Ascending aorta (tissue), 2 donors: ENCODE measurements at regions not wholly inside any gene's neighbourhood (a gene's known extent, or its start where the extent isn't known, plus 50 kb on each side); places are given as distances from the start of the nearest gene placed in this dataset.

Experiments
- DNase-seq, 2 donors: peaks; one replicate each; pipeline ENCODE4 v3.0.0-alpha.2; 2019; ENCODE audit warnings: low spot score in 2 of 2
- H3K27ac ChIP-seq, 2 donors: fragments of 200-600 bp; sonication (generic); one replicate each; pipeline ENCODE4 v1.5.1; 2016 to 2017; ENCODE audit warnings: mild to moderate bottlenecking in 1 of 2
- H3K27me3 ChIP-seq: fragments of 200-600 bp; sonication (generic); one replicate; pipeline ENCODE4 v1.5.1; 2017
- H3K36me3 ChIP-seq, 2 donors: fragments of 200-600 bp; sonication (generic); one replicate each; pipeline ENCODE4 v1.5.1; 2016
- H3K4me1 ChIP-seq, 2 donors: fragments of 200-600 bp; sonication (generic); one replicate each; pipeline ENCODE4 v1.5.1; 2016 to 2017; ENCODE audit warnings: mild to moderate bottlenecking in 1 of 2
- H3K4me3 ChIP-seq, 2 donors: fragments of 200-600 bp; sonication (generic); one replicate each; pipeline ENCODE4 v1.5.1; 2016 to 2017; ENCODE audit warnings: mild to moderate bottlenecking in 1 of 2
- H3K9me3 ChIP-seq, 2 donors: fragments of 200-600 bp; sonication (generic); one replicate each; pipeline ENCODE4 v1.5.1; 2016
- intact Hi-C: fragments of 100-400 bp; cut with DNase I; formaldehyde crosslinking; loops from one replicate; pipeline ENCODE4 v1.15.1; 2023
- TF ChIP-seq, protein P1 (sequence below), 3 experiments: fragments of 200-600 bp in 2 of 3; fragments of 450-650 bp in 1 of 3; sonication (generic) in 2 of 3; IDR thresholded peaks; one replicate each; pipeline ENCODE4 v1.5.1; 2016 to 2019; ENCODE audit warnings: antibody characterized with exemption in 3 of 3, mild to moderate bottlenecking in 1 of 3, moderate library complexity in 1 of 3

DNA sequence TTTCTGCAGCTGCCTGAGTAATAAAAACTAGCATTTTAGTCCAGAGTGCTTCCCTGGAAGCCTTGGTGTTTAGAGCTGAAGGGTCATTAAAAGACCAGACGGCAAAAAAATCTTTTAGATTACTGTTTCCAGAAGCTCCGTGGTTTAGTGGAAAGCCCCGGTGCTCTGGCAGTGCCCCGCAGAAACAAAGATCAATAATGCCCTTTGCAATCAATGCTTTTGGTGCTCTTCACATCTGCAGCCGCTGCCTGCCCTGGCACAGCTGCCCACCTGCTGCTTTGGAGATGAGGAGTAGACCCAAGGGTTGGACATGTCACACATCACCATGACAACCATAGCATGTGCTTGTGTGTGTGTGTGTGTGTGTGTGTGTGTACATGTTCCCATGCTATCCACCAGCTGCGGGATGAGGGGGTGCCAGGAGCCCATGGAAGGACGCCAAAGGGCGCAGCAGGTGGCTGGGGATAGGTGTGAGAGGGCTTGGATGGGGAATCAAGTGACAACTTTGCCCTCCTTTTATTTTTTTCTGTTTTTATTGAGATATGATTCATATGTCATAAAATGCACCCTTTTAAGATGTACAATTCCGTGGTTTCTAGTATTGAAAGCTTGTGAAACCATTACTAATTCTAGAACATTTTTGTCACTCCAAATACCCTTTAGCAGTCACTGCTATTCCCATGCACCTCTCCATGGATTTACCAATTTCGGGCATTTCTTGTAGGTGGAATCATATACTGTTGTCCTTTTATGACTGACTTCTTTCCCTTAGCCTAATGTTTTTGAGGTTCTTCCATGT, 75.7 kb upstream of the KLHL25 start:
- intact Hi-C loops = no loop called here

DNA sequence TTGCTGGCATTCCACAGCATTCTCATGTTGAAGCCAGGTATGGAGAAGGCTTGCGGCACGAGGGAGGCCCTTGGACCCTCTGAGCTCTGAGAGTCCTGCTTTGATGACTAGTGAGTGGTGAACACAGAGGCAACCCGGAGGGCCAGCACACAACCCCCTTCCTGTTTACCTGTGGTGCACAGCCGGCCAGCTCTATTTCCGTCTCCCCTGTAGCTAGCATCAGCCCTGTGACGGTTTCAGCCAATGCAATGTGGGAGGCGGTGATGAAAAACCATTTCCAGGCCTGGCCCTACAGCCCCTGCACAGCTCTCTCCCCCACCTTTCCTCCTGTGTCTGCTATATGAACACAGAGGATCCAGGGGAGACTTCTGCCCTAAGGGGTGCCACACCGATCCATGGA, 76.8 kb upstream of the KLHL25 start:
- intact Hi-C loops = no loop called here
- TF ChIP-seq, protein P1, sequence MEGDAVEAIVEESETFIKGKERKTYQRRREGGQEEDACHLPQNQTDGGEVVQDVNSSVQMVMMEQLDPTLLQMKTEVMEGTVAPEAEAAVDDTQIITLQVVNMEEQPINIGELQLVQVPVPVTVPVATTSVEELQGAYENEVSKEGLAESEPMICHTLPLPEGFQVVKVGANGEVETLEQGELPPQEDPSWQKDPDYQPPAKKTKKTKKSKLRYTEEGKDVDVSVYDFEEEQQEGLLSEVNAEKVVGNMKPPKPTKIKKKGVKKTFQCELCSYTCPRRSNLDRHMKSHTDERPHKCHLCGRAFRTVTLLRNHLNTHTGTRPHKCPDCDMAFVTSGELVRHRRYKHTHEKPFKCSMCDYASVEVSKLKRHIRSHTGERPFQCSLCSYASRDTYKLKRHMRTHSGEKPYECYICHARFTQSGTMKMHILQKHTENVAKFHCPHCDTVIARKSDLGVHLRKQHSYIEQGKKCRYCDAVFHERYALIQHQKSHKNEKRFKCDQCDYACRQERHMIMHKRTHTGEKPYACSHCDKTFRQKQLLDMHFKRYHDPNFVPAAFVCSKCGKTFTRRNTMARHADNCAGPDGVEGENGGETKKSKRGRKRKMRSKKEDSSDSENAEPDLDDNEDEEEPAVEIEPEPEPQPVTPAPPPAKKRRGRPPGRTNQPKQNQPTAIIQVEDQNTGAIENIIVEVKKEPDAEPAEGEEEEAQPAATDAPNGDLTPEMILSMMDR (IDR thresholded peaks at IDR 0.05) = no peak
- H3K9me3 ChIP-seq = no peaks in the 10 kb centered on the region

More for the DNA sequence above, 75.7 kb upstream of the KLHL25 start:
- Histone ChIP-seq H3K9me3 (no peaks in the 10 kb centered on the region), H3K27ac (no peak overlapping the region), H3K27me3 (no peaks in the 10 kb centered on the region), H3K4me3 (no peak overlapping the region), H3K4me1 (no peaks in the 10 kb centered on the region), H3K36me3 (no peaks in the 10 kb centered on the region)
- TF ChIP-seq, protein P1 (IDR thresholded peaks at IDR 0.05) = no peak
- DNase-seq = no peak

DNA sequence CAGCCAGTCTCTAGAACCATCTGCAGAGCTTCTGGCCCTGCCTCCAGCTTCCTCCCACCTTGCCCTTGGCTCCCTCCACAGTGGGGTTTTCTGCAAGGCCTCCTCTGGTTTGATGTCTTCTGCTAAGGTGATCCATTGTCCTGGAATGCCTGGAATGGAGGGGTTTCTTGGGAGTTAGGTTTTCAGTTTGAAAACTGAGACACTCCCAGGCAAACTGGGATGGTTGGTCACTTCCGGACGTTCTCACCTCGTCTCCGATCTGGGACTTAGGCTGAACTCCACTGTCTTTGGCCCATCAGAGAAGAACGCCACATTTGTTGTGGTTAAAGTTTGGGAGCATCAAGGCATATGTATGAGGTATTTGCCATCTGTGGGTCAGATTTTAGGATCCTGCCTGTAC, 77.4 kb upstream of the KLHL25 start:
- no peak for DNase-seq
- Histone ChIP-seq H3K27me3 (no peaks in the 10 kb centered on the region), H3K9me3 (no peaks in the 10 kb centered on the region), H3K36me3 (no peaks in the 10 kb centered on the region), H3K4me1 (no peaks in the 10 kb centered on the region), H3K4me3 (no peak overlapping the region), H3K27ac (no peak overlapping the region)
- TF ChIP-seq, protein P1 (IDR thresholded peaks at IDR 0.05) = no peak
- intact Hi-C loops = no loop called here

More for the DNA sequence above, 76.8 kb upstream of the KLHL25 start:
- Histone ChIP-seq H3K36me3 (no peaks in the 10 kb centered on the region), H3K4me3 (no peak overlapping the region), H3K4me1 (no peaks in the 10 kb centered on the region), H3K27me3 (no peaks in the 10 kb centered on the region), H3K27ac (no peak overlapping the region)
- no peak for DNase-seq

GRCh38 chr15:85874236-85874635, 79.5 kb upstream of the KLHL25 start:
- no peaks in the 10 kb centered on the region for H3K36me3 ChIP-seq
- H3K27ac ChIP-seq = no peak overlapping the region
- intact Hi-C loops = no loop called here
- no peaks in the 10 kb centered on the region for H3K4me1 ChIP-seq
- H3K27me3 ChIP-seq = no peaks in the 10 kb centered on the region
- TF ChIP-seq, protein P1 (IDR thresholded peaks at IDR 0.05) = no peak
- H3K9me3 ChIP-seq = no peaks in the 10 kb centered on the region
- no peak for DNase-seq
- H3K4me3 ChIP-seq = no peak overlapping the region

DNA sequence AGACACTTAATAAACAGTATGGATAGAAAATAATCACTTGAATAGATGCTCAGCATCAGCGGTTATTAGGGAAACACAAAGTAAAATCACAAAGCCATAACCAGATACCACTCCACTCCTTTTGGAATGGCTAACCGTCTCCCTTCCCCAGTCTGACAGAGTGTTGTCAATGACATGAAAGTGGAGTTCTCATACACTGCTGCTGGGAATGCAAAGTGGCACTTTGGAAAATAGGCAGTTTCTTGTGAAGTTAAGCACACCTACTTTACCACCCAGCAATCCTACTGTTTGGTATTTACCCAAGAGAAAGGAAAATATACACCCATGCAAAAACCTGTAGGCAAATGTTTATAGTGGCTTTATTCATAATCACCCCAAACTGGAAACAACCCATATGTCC, 81.0 kb upstream of the KLHL25 start:
- DNase-seq = no peak
- H3K4me3 ChIP-seq = no peak overlapping the region
- H3K4me1 ChIP-seq = no peaks in the 10 kb centered on the region
- no peaks in the 10 kb centered on the region for H3K36me3 ChIP-seq
- no peaks in the 10 kb centered on the region for H3K9me3 ChIP-seq
- no peaks in the 10 kb centered on the region for H3K27me3 ChIP-seq
- intact Hi-C loops = no loop called here
- H3K27ac ChIP-seq = no peak overlapping the region
- TF ChIP-seq, protein P1 (IDR thresholded peaks at IDR 0.05) = no peak
